HL-60 (cell line): ENCODE measurements at regions not wholly inside any gene's neighbourhood (a gene's known extent, or its start where the extent isn't known, plus 50 kb on each side); places are given as distances from the start of the nearest gene placed in this dataset.

Experiments
- DNase-seq, 2 experiments: peaks; one replicate each; pipeline ENCODE4 v3.0.0-alpha.2; 2010 to 2020; ENCODE audit warnings: low read depth in 1 of 2, low spot score in 1 of 2
- H3K27ac ChIP-seq: fragments of 250-450 bp; sonication (Bioruptor Pico); replicated peaks from 2 replicates; pipeline ENCODE4 v1.5.1; 2020; ENCODE audit warnings: mild to moderate bottlenecking, moderate library complexity
- H3K27me3 ChIP-seq: fragments of 250-450 bp; sonication (Bioruptor Pico); 2 replicates; pipeline ENCODE4 v1.5.1; 2021; ENCODE audit warnings: mild to moderate bottlenecking, moderate library complexity; ENCODE audit not compliant: insufficient read depth, poor library complexity, severe bottlenecking
- H3K4me3 ChIP-seq: replicated peaks from 2 replicates; pipeline ENCODE4 v1.5.1; 2011; ENCODE audit warnings: mild to moderate bottlenecking, control low read depth, low read length; ENCODE audit not compliant: insufficient read depth
- GABPA ChIP-seq: IDR thresholded peaks from 2 replicates; pipeline ENCODE4 v1.6.1; 2012; ENCODE audit warnings: low read depth
- POLR2AphosphoS5 ChIP-seq: IDR thresholded peaks from 2 replicates; pipeline ENCODE4 v1.6.1; 2012; ENCODE audit warnings: low read depth
- SPI1 ChIP-seq: IDR thresholded peaks from 2 replicates; pipeline ENCODE4 v1.6.1; 2012; ENCODE audit warnings: low read depth, mild to moderate bottlenecking, borderline replicate concordance
- TF ChIP-seq, protein P1 (sequence below): IDR thresholded peaks from 2 replicates; pipeline ENCODE4 v1.6.1; 2012; ENCODE audit warnings: low read depth; ENCODE audit not compliant: insufficient replicate concordance
- TF ChIP-seq, protein P2 (sequence below): IDR thresholded peaks from one replicate; pipeline ENCODE4 v1.5.1; 2011; ENCODE audit warnings: low read length, control low read depth, inconsistent platforms; ENCODE audit not compliant: insufficient read depth

DNA sequence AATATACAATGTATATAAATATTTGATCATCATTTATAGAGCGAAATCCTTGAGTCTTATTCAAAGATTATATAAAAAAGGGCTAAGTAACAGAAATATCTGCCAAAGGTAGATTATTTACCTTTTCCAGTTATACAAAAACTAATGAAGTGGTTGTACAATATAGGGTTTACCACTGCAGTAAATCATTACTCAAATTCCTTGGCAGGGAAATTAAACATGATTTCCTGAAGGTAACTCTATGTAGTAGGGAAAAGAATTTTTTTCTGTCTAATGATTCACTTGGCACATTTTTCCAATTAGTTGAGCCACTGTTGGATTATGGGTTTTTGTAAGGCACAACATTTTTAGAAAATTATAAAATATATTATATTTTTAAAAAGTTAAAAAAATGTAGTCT, 129.6 kb downstream of the NR2F2 start:
- Histone ChIP-seq H3K27ac (no peak overlapping the region), H3K4me3 (no peak overlapping the region), H3K27me3 (no peaks in the 10 kb centered on the region)
- DNase-seq = no peak
- TF ChIP-seq POLR2AphosphoS5 (no peak), SPI1 (no peak), GABPA (no peak)
- TF ChIP-seq, protein P1, sequence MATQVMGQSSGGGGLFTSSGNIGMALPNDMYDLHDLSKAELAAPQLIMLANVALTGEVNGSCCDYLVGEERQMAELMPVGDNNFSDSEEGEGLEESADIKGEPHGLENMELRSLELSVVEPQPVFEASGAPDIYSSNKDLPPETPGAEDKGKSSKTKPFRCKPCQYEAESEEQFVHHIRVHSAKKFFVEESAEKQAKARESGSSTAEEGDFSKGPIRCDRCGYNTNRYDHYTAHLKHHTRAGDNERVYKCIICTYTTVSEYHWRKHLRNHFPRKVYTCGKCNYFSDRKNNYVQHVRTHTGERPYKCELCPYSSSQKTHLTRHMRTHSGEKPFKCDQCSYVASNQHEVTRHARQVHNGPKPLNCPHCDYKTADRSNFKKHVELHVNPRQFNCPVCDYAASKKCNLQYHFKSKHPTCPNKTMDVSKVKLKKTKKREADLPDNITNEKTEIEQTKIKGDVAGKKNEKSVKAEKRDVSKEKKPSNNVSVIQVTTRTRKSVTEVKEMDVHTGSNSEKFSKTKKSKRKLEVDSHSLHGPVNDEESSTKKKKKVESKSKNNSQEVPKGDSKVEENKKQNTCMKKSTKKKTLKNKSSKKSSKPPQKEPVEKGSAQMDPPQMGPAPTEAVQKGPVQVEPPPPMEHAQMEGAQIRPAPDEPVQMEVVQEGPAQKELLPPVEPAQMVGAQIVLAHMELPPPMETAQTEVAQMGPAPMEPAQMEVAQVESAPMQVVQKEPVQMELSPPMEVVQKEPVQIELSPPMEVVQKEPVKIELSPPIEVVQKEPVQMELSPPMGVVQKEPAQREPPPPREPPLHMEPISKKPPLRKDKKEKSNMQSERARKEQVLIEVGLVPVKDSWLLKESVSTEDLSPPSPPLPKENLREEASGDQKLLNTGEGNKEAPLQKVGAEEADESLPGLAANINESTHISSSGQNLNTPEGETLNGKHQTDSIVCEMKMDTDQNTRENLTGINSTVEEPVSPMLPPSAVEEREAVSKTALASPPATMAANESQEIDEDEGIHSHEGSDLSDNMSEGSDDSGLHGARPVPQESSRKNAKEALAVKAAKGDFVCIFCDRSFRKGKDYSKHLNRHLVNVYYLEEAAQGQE = no peak
- TF ChIP-seq, protein P2, sequence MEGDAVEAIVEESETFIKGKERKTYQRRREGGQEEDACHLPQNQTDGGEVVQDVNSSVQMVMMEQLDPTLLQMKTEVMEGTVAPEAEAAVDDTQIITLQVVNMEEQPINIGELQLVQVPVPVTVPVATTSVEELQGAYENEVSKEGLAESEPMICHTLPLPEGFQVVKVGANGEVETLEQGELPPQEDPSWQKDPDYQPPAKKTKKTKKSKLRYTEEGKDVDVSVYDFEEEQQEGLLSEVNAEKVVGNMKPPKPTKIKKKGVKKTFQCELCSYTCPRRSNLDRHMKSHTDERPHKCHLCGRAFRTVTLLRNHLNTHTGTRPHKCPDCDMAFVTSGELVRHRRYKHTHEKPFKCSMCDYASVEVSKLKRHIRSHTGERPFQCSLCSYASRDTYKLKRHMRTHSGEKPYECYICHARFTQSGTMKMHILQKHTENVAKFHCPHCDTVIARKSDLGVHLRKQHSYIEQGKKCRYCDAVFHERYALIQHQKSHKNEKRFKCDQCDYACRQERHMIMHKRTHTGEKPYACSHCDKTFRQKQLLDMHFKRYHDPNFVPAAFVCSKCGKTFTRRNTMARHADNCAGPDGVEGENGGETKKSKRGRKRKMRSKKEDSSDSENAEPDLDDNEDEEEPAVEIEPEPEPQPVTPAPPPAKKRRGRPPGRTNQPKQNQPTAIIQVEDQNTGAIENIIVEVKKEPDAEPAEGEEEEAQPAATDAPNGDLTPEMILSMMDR = no peak

DNA sequence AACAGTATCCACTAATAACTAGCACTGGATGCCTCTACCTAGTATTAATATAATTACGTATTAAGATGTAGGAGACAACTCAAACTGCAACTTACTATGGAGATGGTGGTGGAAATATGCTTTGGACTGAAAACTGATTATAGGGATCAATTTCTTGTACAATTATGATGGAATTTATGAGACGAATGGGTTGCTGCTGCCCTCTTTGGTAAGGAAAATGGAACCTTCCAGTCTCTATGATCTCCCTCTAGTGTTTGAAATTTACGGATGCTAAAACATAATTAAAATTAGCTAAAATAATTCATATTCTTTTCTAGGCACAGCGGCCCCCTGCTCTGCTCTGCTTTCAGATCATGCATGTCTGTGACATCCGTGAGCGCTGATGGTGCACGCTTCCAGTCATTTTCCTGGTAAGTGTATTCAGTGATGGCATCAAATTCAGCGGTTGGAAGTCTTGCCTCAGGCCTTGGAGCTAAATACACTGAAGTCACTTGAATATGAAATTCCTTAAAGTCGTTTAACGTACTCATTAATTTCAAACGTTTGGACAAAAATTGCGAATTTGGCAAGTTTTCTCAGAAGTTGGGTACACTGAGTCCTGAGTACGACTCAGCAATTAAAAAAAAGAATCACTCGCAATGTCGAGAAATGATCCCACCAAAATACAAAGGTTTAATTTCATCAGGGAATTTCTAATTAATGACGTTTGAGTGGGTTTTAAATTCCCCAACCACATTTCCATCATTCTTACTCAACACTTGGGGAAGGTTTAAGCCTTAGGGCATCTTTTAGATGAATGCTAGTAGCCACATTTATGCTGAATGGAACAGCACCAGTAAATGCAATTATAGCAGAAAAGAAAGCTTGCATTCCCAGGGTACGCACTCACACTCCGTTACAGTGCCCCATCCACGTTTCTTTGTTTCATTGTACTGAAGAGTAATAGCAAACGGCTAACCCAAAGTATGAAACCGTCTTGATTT, 132.6 kb downstream of the NR2F2 start:
- DNase-seq = no peak
- Histone ChIP-seq H3K27ac (no peak overlapping the region), H3K27me3 (no peaks in the 10 kb centered on the region), H3K4me3 (no peak overlapping the region)
- TF ChIP-seq POLR2AphosphoS5 (no peak), SPI1 (no peak), GABPA (no peak)
- TF ChIP-seq, protein P1 = no peak
- TF ChIP-seq, protein P2 = no peak

DNA sequence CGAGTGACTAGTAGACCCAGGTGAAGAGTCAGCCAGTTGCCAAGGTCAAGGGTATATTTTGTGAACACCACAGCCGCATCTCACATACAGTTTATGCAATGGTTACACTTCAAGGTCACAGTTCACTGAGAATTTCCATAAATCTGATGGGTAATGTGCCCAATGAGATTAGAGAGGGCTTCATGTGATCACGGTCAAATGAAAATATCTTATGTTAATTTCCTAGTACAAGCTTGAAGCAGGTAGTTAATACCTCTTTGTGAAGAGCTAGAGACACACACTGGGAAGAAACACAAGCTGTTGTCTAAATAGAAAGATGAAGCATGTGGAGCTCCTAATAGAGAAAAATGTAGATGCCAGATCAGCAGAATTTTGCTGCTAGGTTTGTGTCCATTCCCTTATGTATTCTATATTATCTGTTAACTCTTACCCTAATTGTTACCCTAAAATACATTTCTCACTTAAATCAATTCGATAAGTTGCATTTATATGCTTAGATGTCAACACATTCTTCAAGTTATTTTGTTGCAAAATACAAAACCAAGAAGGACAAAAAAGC, 136.0 kb downstream of the NR2F2 start:
- TF ChIP-seq, protein P1 = no peak
- no peak for TF ChIP-seq SPI1
- TF ChIP-seq POLR2AphosphoS5 = no peak
- TF ChIP-seq GABPA = no peak
- TF ChIP-seq, protein P2 = no peak
- Histone ChIP-seq H3K4me3 (no peak overlapping the region), H3K27ac (no peak overlapping the region), H3K27me3 (no peaks in the 10 kb centered on the region)
- DNase-seq = no peak
